H9 (cell line): ENCODE measurements at regions not wholly inside any gene's neighbourhood (a gene's known extent, or its start where the extent isn't known, plus 50 kb on each side); places are given as distances from the start of the nearest gene placed in this dataset.
A peak's percentile ranks its signal among the peaks of the same experiment; 100 is the strongest.

Experiments
- DNase-seq: peaks from one replicate; pipeline ENCODE4 v3.0.0-alpha.2; 2017
- H2AFZ ChIP-seq: one replicate; pipeline ENCODE4 v1.6.1; 2013; ENCODE audit warnings: mild to moderate bottlenecking, low read length, control low read depth, moderate library complexity
- H2AK5ac ChIP-seq: 2 replicates; pipeline ENCODE4 v1.6.1; 2013; ENCODE audit warnings: low read length, control low read depth, mixed read lengths; ENCODE audit not compliant: insufficient read length
- H2BK120ac ChIP-seq: one replicate; pipeline ENCODE4 v1.6.1; 2013; ENCODE audit warnings: low read depth, mild to moderate bottlenecking, low read length, control low read depth, inconsistent platforms; ENCODE audit not compliant: poor library complexity, severe bottlenecking
- H2BK12ac ChIP-seq: 2 replicates; pipeline ENCODE4 v1.6.1; 2013; ENCODE audit warnings: low read length, control low read depth, mixed read lengths, low read depth; ENCODE audit not compliant: insufficient read length
- H2BK15ac ChIP-seq: 2 replicates; pipeline ENCODE4 v1.6.1; 2013; ENCODE audit warnings: low read depth, low read length, control low read depth
- H2BK20ac ChIP-seq: one replicate; pipeline ENCODE4 v1.6.1; 2013; ENCODE audit warnings: low read depth, mild to moderate bottlenecking, low read length, control low read depth, inconsistent platforms; ENCODE audit not compliant: poor library complexity, severe bottlenecking
- H2BK5ac ChIP-seq: 2 replicates; pipeline ENCODE4 v1.6.1; 2013; ENCODE audit warnings: low read length, control low read depth, mixed read lengths; ENCODE audit not compliant: insufficient read length
- H3K14ac ChIP-seq: 2 replicates; pipeline ENCODE4 v1.6.1; 2013; ENCODE audit warnings: low read length, control low read depth; ENCODE audit not compliant: insufficient read depth
- H3K18ac ChIP-seq: 2 replicates; pipeline ENCODE4 v1.6.1; 2013; ENCODE audit warnings: low read depth, mild to moderate bottlenecking, mixed read lengths, low read length, control low read depth; ENCODE audit not compliant: insufficient read length
- H3K23ac ChIP-seq: 2 replicates; pipeline ENCODE4 v1.6.1; 2013; ENCODE audit warnings: low read length, control low read depth, mixed read lengths, low read depth; ENCODE audit not compliant: insufficient read length
- H3K23me2 ChIP-seq: 2 replicates; pipeline ENCODE4 v1.6.1; 2013; ENCODE audit warnings: low read depth, mild to moderate bottlenecking, mixed read lengths, low read length, control low read depth; ENCODE audit not compliant: insufficient read length, poor library complexity, severe bottlenecking
- H3K27ac ChIP-seq: 2 replicates; pipeline ENCODE4 v1.5.1; 2013; ENCODE audit warnings: low read length, control low read depth, mixed read lengths, low read depth; ENCODE audit not compliant: insufficient read length
- H3K27me3 ChIP-seq: 2 replicates; pipeline ENCODE4 v1.6.1; 2013; ENCODE audit warnings: low read length, control low read depth, inconsistent platforms; ENCODE audit not compliant: insufficient read depth
- H3K4ac ChIP-seq: 2 replicates; pipeline ENCODE4 v1.6.1; 2013; ENCODE audit warnings: low read depth, mild to moderate bottlenecking, control low read depth, inconsistent platforms, low read length, moderate library complexity
- H3K4me1 ChIP-seq: 2 replicates; pipeline ENCODE4 v1.6.1; 2013; ENCODE audit warnings: low read length, control low read depth, inconsistent platforms; ENCODE audit not compliant: insufficient read depth
- H3K4me2 ChIP-seq: 2 replicates; pipeline ENCODE4 v1.6.1; 2013; ENCODE audit warnings: low read length, control low read depth, mixed read lengths; ENCODE audit not compliant: insufficient read length, insufficient read depth
- H3K56ac ChIP-seq: 2 replicates; pipeline ENCODE4 v1.6.1; 2013; ENCODE audit warnings: low read depth, mild to moderate bottlenecking, mixed read lengths, low read length, control low read depth; ENCODE audit not compliant: insufficient read length
- H3K79me1 ChIP-seq: 2 replicates; pipeline ENCODE4 v1.6.1; 2013; ENCODE audit warnings: low read depth, mild to moderate bottlenecking, moderate library complexity, low read length, control low read depth, inconsistent platforms; ENCODE audit not compliant: insufficient read depth, poor library complexity, severe bottlenecking
- H3K79me2 ChIP-seq: 2 replicates; pipeline ENCODE4 v1.6.1; 2013; ENCODE audit warnings: low read length, control low read depth, inconsistent platforms; ENCODE audit not compliant: insufficient read depth
- H3K9ac ChIP-seq: 2 replicates; pipeline ENCODE4 v1.6.1; 2013; ENCODE audit warnings: low read length, control low read depth, mixed read lengths; ENCODE audit not compliant: insufficient read length; ENCODE audit errors: extremely low read depth
- H3K9me3 ChIP-seq: one replicate; pipeline ENCODE4 v1.6.1; 2013; ENCODE audit warnings: low read depth, low read length, inconsistent platforms; ENCODE audit not compliant: control insufficient read depth
- H3T11ph ChIP-seq: one replicate; pipeline ENCODE4 v1.6.1; 2013; ENCODE audit warnings: mild to moderate bottlenecking, low read length, control low read depth, inconsistent platforms
- H4K20me1 ChIP-seq: one replicate; pipeline ENCODE4 v1.6.1; 2013; ENCODE audit not compliant: control insufficient read depth, insufficient read length, insufficient read depth
- H4K5ac ChIP-seq: 2 replicates; pipeline ENCODE4 v1.6.1; 2013; ENCODE audit warnings: low read depth, mild to moderate bottlenecking, mixed read lengths, low read length, control low read depth; ENCODE audit not compliant: insufficient read length
- H4K8ac ChIP-seq: replicated peaks from 2 replicates; pipeline ENCODE4 v1.6.1; 2013; ENCODE audit warnings: low read length, control low read depth, mixed read lengths, low read depth; ENCODE audit not compliant: insufficient read length
- H4K91ac ChIP-seq: 2 replicates; pipeline ENCODE4 v1.6.1; 2013; ENCODE audit warnings: low read depth, mild to moderate bottlenecking, moderate library complexity, mixed read lengths, low read length, control low read depth; ENCODE audit not compliant: insufficient read length
- H3K27ac Mint-ChIP-seq, 3 experiments: 2 replicates in 2 of 3; 3 replicates in 1 of 3; pipeline ENCODE4 v1.8.0; 2020 to 2021; ENCODE audit warnings: mixed read lengths in 3 of 3, mild to moderate bottlenecking in 1 of 3, moderate library complexity in 1 of 3
- H3K27me3 Mint-ChIP-seq: 2 replicates; pipeline ENCODE4 v1.8.0; 2021; ENCODE audit warnings: low read depth, mild to moderate bottlenecking, moderate library complexity, mixed read lengths
- H3K36me3 Mint-ChIP-seq, 3 experiments: 2 replicates in 2 of 3; 3 replicates in 1 of 3; pipeline ENCODE4 v1.8.0; 2020 to 2021; ENCODE audit warnings: low read depth in 3 of 3, mixed read lengths in 3 of 3; ENCODE audit not compliant: insufficient read depth in 1 of 3
- H3K4me1 Mint-ChIP-seq, 2 experiments: 2 replicates each; pipeline ENCODE4 v1.8.0; 2020; ENCODE audit warnings: mixed read lengths in 2 of 2
- H3K4me3 Mint-ChIP-seq, 2 experiments: 2 replicates in 1 of 2; 3 replicates in 1 of 2; pipeline ENCODE4 v1.8.0; 2020 to 2021; ENCODE audit warnings: mild to moderate bottlenecking in 2 of 2, mixed read lengths in 2 of 2, moderate library complexity in 1 of 2
- H3K9me3 Mint-ChIP-seq, 2 experiments: 2 replicates in 1 of 2; 3 replicates in 1 of 2; pipeline ENCODE4 v1.8.0; 2020; ENCODE audit warnings: mild to moderate bottlenecking in 2 of 2, mixed read lengths in 2 of 2, moderate library complexity in 1 of 2
- CTCF ChIP-seq: fragments of 200-600 bp; sonication (generic); conservative IDR thresholded peaks from 3 replicates; pipeline ENCODE4 v1.8.0; 2021; ENCODE audit warnings: antibody characterized with exemption, mild to moderate bottlenecking
- WGBS: extraction: QIAGEN DNeasy Blood & Tissue Kit; methylation state at CpG from one replicate; pipeline ENCODE4 v1.1.7; 2013; ENCODE audit warnings: missing lambda C conversion rate, low lambda C conversion rate, mixed read lengths; ENCODE audit not compliant: insufficient read length; ENCODE audit errors: extremely low coverage; 5-methylcytosine and 5-hydroxymethylcytosine counted together

DNA sequence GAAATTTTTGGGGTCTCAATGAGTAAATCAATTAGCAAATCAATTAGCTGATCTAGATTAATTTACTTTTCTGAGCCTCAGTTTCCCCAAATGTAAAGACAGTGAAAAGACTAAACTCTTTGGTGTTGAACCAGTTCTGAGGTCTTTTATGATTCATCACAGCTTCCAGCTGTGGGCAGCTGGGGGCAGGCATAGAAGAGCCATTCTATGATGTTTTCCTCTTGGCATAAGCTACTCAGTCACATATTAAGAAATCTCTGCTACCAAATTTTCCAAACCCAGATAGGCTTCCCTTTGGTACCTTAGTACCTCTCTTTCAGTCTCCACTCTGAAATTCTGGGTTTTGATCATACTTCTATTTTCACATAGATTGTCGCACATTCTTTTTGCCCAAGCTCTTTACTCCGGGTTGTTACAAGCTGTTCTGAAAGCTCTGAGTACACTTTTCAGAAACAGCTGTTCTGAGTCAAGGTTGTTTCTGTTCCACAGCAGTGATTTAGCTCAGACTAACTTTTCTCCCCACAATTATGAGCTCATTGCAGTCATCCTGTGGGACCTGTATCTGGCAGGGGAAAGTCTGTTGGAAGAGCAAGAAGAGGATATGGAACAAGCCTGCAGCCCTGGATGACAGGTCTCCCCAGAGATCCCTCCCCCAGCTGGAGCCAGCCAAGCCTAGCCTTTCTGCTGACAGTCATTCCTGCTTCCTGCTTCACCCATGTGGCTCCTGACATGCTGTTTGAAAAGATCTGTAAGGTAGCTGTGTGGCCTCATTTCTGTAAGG, 599.6 kb upstream of the GHITM start:
- DNase-seq = peak; percentile 48
- Histone ChIP-seq H3K18ac (no peak overlapping the region), H4K8ac (no peak overlapping the region), H2BK15ac (no peak overlapping the region), H3K79me2 (no peaks in the 10 kb centered on the region), H2BK20ac (no peak overlapping the region), H3K9me3 (no peaks in the 10 kb centered on the region), H4K91ac (no peak overlapping the region), H2BK12ac (no peak overlapping the region), H4K20me1 (no peaks in the 10 kb centered on the region), H2AFZ (no peak overlapping the region), H3K14ac (no peak overlapping the region), H3K23ac (no peak overlapping the region), H3K4me1 (no peaks in the 10 kb centered on the region; the same call in none of the 2 replicates), H3K27me3 (no peaks in the 10 kb centered on the region), H3K56ac (no peak overlapping the region), H3K4me2 (no peak overlapping the region), H3K4ac (no peak overlapping the region), H2AK5ac (no peak overlapping the region), H3K9ac (no peak overlapping the region), H3K79me1 (no peaks in the 10 kb centered on the region), H4K5ac (no peak overlapping the region), H3K23me2 (no peaks in the 10 kb centered on the region), H3T11ph (no peak overlapping the region), H3K27ac (no peak overlapping the region), H2BK5ac (no peak overlapping the region), H2BK120ac (no peak overlapping the region)
- no peak for TF ChIP-seq CTCF
- H3K27me3 Mint-ChIP-seq = no peaks in the 10 kb centered on the region
- no peaks in the 10 kb centered on the region for H3K9me3 Mint-ChIP-seq
- H3K27ac Mint-ChIP-seq = no peak overlapping the region
- H3K4me3 Mint-ChIP-seq = no peak overlapping the region
- WGBS = no CpG with 5 or more reads among the region's 2 CpGs
- peaks cover 34 to 36% of the 10 kb centered on the region in 2 experiments for H3K4me1 Mint-ChIP-seq
- H3K36me3 Mint-ChIP-seq = no peaks in the 10 kb centered on the region
